ENCODE measurements at regions not wholly inside any gene's neighbourhood (a gene's known extent, or its start where the extent isn't known, plus 50 kb on each side); places are given as distances from the start of the nearest gene placed in this dataset.
A peak's percentile ranks its signal among the peaks of the same experiment; 100 is the strongest.

DNA sequence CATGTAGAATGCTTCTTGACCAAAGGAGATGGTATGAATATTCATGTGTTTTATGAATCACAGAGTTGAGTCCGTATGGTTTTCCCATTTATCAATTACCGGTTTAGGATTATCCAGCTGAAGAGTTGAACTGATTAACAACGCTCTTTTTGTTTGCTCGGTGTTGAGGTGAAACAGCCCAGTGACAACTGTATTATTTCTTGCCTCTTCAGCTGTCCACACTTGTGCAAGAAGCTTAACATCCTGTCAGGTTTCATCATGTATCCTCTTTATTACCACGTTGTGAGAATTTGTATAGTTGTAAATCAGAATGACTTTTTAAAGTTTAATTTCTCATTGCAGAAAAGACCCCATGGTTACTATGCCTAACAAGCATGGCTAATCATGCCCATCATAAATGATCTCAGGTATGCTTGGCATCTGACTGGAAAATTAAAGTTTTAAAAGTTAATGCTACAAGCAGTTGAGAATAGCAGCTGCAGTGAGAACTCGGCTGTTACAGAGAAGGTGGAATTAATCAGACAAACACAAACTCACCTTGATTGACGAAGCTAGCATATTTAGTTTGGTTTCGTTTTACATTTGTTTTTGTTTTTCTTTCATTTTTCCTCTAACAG is 563.2 kb upstream of the ADGRL2 start:
- Histone ChIP-seq H3K4me1 (peaks cover 0 to 14% (median 6%) of the 10 kb centered on the region in 9 donors), H3K36me3 (no peaks in the 10 kb centered on the region), H3K4me3 (peak overlapping the region in 8 of 10 donors; percentile 2 to 40 (median 25)), H3K27me3 (peaks cover 0 to 16% (median 0%) of the 10 kb centered on the region in 7 donors), H3K9me3 (no peaks in the 10 kb centered on the region), H3K27ac (peak overlapping the region in 1 of 10 donors; percentile 36)
- TF ChIP-seq, protein P1, sequence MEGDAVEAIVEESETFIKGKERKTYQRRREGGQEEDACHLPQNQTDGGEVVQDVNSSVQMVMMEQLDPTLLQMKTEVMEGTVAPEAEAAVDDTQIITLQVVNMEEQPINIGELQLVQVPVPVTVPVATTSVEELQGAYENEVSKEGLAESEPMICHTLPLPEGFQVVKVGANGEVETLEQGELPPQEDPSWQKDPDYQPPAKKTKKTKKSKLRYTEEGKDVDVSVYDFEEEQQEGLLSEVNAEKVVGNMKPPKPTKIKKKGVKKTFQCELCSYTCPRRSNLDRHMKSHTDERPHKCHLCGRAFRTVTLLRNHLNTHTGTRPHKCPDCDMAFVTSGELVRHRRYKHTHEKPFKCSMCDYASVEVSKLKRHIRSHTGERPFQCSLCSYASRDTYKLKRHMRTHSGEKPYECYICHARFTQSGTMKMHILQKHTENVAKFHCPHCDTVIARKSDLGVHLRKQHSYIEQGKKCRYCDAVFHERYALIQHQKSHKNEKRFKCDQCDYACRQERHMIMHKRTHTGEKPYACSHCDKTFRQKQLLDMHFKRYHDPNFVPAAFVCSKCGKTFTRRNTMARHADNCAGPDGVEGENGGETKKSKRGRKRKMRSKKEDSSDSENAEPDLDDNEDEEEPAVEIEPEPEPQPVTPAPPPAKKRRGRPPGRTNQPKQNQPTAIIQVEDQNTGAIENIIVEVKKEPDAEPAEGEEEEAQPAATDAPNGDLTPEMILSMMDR (IDR thresholded peaks at IDR 0.05): no peak
- intact Hi-C loops (cut with DNase I): no loop called here
- ATAC-seq: peak in 1 of 8 donors; percentile 42
- DNase-seq: no peak
- 22 to 29% methylated on average over 8 of the region's 8 CpGs for WGBS, 2 donors

DNA sequence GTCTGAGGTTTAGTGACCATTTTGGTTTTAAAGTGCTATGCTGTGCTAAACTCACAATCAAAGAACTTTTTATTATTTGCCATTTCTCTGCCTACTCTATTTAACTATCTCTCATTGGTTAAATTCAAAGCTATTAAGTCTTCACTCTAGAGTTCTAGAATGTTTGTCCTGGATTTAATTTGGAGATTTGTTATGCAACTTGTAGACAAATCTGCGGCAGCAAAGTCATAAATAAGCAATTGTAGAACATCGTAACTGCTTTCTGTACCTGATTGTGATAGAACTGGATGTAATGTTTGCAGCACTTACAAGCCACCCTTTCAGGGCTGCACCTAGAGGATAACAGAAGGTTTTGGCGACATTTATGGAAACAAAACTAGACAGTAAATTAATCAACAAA is 566.5 kb upstream of the ADGRL2 start:
- ATAC-seq (no peak), DNase-seq (no peak)
- H3K36me3 ChIP-seq: no peaks in the 10 kb centered on the region
- intact Hi-C loops (cut with DNase I): no loop called here
- no peak overlapping the region for H3K27ac ChIP-seq
- peaks cover 3 to 28% (median 15%) of the 10 kb centered on the region in 9 donors for H3K4me1 ChIP-seq
- 95% methylated on average over 3 of the region's 3 CpGs for WGBS, 2 donors
- peaks cover 0 to 16% (median 0%) of the 10 kb centered on the region in 7 donors for H3K27me3 ChIP-seq
- TF ChIP-seq, protein P1 (IDR thresholded peaks at IDR 0.05): no peak
- no peak overlapping the region for H3K4me3 ChIP-seq
- no peaks in the 10 kb centered on the region for H3K9me3 ChIP-seq

DNA sequence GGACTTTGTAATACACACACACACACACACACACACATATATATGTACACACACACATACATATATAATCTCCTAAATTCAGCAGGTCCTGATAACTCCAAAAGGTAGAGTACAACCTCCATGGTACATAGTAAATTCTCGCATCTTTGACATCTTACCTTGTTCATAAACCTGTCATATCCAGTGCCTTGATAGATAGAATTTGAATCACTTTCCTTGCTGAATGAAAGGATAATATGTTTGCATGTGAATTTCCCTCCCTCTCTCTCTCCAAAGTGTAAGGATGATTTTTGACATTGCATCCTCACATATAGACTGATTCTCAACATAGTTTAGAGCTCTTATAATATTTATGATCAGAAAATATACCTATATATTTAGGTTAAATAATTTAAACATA is 567.1 kb upstream of the ADGRL2 start:
- TF ChIP-seq, protein P1 (IDR thresholded peaks at IDR 0.05): no peak
- no peak for DNase-seq
- no peaks in the 10 kb centered on the region for H3K36me3 ChIP-seq
- H3K4me3 ChIP-seq: no peak overlapping the region
- no peak overlapping the region for H3K27ac ChIP-seq
- no peaks in the 10 kb centered on the region for H3K9me3 ChIP-seq
- WGBS, 2 donors: 99 to 100% methylated on average over 1 of the region's 1 CpG
- peaks cover 0 to 11% (median 0%) of the 10 kb centered on the region in 7 donors for H3K27me3 ChIP-seq
- intact Hi-C loops (cut with DNase I): no loop called here
- ATAC-seq: no peak
- peaks cover 3 to 25% (median 15%) of the 10 kb centered on the region in 9 donors for H3K4me1 ChIP-seq

DNA sequence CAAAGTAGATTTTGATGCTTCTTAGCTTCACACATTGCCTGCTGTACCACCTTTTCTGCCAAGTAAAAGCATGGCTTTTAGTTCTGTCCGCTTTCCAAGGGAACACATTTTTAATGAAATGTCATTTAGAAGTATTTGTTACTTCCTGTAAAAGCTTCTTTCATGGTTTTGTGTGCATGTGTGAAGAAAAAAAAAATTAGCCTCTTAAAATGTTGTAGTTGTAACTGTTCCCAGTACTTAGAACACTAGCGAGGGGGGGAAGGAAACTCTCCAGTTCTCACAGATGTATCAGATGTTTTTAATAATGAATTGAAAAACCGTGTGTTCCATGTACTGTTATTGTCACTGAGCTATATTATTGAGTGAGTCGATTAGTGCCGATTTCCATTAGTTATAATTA is 568.3 kb upstream of the ADGRL2 start:
- ATAC-seq: peak in 2 of 8 donors; percentile 25 to 51
- intact Hi-C loops (cut with DNase I): no loop called here

More for the DNA sequence above, 568.3 kb upstream of the ADGRL2 start:
- H3K27ac ChIP-seq: no peak overlapping the region
- TF ChIP-seq, protein P1 (IDR thresholded peaks at IDR 0.05): no peak
- peaks cover 3 to 19% (median 14%) of the 10 kb centered on the region in 9 donors for H3K4me1 ChIP-seq
- H3K27me3 ChIP-seq: peaks cover 0 to 4% (median 0%) of the 10 kb centered on the region in 7 donors
- DNase-seq: no peak
- WGBS, 2 donors: 47 to 61% methylated on average over 5 of the region's 5 CpGs
- H3K4me3 ChIP-seq: no peak overlapping the region
- no peaks in the 10 kb centered on the region for H3K9me3 ChIP-seq
- no peaks in the 10 kb centered on the region for H3K36me3 ChIP-seq
